Uterus (tissue), 2 donors: ENCODE measurements at regions not wholly inside any gene's neighbourhood (a gene's known extent, or its start where the extent isn't known, plus 50 kb on each side); places are given as distances from the start of the nearest gene placed in this dataset.

Experiments
- POLR2A ChIP-seq, 2 donors: fragments of 450-650 bp; IDR thresholded peaks; one replicate each; pipeline ENCODE4 v1.6.1; 2016; ENCODE audit warnings: antibody characterized with exemption in 2 of 2, mild to moderate bottlenecking in 1 of 2, moderate library complexity in 1 of 2
- TF ChIP-seq, protein P1 (sequence below), 4 experiments: fragments of 200-600 bp in 2 of 4; fragments of 450-650 bp in 2 of 4; sonication (generic) in 2 of 4; IDR thresholded peaks; one replicate each; pipeline ENCODE4 v1.5.1; 2016 to 2019; ENCODE audit warnings: antibody characterized with exemption in 4 of 4, mild to moderate bottlenecking in 2 of 4, moderate library complexity in 1 of 4

DNA sequence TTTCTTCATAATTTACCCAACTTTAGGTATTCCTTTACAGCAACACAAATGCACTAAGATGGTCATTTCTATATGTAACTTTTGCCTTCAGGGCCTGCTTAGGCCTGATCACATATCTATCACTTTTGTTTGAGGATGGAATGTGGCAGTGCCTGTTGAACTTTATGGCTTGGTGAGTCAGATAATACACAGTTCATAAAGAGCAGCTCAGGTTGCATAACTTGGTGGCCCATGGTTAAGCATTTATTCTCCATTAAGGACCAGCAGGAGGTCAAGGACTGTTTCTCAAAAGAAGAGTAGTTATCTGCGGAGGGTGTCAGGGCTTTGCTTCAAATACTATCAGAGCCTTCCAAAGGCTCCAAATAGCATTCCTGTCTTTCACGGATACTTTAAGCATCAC lies 124.1 kb upstream of the PDHA2 start:
- TF ChIP-seq, protein P1, sequence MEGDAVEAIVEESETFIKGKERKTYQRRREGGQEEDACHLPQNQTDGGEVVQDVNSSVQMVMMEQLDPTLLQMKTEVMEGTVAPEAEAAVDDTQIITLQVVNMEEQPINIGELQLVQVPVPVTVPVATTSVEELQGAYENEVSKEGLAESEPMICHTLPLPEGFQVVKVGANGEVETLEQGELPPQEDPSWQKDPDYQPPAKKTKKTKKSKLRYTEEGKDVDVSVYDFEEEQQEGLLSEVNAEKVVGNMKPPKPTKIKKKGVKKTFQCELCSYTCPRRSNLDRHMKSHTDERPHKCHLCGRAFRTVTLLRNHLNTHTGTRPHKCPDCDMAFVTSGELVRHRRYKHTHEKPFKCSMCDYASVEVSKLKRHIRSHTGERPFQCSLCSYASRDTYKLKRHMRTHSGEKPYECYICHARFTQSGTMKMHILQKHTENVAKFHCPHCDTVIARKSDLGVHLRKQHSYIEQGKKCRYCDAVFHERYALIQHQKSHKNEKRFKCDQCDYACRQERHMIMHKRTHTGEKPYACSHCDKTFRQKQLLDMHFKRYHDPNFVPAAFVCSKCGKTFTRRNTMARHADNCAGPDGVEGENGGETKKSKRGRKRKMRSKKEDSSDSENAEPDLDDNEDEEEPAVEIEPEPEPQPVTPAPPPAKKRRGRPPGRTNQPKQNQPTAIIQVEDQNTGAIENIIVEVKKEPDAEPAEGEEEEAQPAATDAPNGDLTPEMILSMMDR (IDR thresholded peaks at IDR 0.05): no peak
- TF ChIP-seq POLR2A (IDR thresholded peaks at IDR 0.05): no peak
